ENCODE measurements at regions not wholly inside any gene's neighbourhood (a gene's known extent, or its start where the extent isn't known, plus 50 kb on each side); places are given as distances from the start of the nearest gene placed in this dataset.

GRCh38 chr7:130931423-130931822 is 197.4 kb upstream of the KLF14 start:
- no peak for DNase-seq

- no peak for DNase-seq
Measured at GRCh38 chr7:130932088-130932487, 198.1 kb upstream of the KLF14 start.

DNA sequence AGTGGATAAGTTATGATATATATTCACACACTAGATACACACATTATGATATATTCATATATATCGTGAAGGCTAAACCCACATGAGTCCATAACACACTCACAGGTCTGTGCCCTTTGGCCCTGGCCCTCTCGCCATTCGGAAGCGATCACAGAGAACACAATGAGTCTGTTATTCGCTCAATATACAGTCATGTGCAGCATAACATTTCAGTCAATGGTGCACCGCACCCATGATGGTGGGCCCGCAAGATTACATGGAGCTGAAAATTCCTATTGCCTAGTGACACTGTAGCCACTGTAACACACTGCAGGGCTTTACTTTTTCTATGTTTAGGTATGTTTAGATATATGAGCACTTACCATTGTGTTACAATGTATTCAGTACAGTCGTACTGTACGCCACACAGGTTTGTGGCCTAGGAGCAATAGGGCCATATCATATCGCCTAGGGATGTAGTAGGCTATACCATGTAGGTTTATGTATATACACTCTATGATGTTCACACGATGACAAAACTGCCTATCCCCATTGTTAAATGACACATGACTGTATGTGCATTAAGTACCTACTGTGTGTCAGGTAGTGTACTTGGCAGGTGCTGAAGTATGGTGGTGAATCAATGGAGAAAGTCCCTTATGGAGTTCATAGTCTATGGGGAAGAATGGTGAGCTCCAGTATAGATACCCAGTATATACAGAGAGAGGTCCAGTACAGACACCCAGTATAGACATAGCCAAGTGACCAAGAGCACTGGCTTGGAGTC is 198.8 kb upstream of the KLF14 start:
- no peak for DNase-seq

DNA sequence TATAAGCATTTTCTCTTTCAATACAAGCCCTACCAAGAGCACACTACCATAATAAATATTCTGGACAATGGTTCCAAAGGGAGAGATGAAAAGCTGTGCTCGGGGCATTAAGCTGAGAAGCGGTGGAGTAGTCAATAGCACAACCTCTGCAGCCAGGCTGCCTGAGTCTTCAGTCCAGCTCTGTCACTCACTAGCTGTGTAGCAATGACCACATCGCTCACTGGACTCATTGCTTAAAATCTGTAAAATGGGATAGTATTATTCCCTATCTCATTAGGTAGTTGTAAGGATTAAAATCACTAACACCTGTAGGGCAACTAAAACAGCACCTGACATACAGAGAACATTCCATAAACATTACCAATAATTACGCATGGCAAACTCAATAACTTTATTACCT is 199.9 kb upstream of the KLF14 start:
- DNase-seq, result no peak

DNA sequence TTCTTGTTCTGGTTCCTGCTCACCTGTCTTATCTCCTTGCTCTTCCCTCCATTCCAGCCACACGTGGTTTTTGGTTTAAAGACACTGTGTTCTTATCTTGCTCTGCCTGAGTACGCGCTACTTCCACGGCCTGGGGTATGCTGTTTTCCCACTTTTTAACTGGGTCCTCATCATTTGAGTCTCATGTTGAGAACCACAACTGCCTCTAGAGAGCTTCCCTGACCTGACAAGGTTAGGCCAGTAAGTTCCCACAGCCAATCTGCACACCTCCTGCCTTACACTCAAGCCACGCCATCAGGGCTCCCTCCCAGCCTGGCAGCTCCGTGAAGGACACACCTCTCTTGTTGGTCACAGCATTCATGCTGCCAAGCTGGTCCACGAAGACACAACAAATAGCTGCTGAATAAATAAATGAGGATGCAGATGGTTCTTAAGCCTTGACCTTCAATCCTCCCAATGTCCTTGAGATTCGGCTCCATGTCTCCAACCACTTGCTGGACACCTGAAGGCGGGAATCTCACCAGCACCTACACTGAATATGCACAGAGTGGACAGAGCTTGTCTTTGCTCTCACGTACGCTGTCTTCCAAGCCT is 201.7 kb upstream of the KLF14 start:
- no peak for DNase-seq

GRCh38 chr7:130936202-130936931 is 202.4 kb upstream of the KLF14 start:
- DNase-seq, result no peak

DNA sequence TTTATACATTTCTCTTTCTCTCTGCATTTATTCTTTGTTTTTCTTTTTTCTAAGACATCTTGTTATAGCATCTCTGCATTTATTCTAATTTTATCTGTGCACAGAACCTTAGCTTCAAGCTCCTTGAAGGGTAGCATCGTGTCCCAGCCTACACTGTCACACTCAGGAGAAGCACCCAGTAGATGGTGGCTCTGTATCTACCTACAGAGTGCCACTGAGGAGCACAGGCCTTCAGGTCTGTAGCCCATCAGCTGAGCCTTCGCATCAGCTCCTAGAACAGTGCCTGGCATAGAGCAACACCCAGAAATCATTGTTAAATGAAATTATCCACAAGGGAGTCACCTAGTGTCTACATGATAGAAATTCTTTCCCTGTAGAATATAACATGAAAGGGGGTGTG is 203.0 kb upstream of the KLF14 start:
- DNase-seq, result no peak

DNA sequence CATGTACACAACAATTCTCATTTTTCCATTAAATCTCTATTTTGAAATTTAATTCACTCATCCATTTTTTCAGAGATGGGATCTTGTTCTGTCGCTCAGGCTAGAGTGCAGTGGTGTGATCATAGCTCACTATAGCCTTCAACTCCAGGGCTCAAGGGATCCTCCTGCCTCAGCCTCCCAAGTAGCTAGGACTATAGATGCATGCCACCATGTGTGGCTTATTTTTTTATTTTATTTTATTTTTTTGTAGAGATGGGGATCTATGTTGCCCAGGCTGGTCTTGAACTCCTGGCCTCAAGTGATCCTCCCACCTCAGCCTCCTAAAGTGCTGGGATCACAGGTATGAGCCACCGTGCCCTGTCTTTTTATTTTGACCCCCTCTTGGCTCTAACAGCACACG is 203.8 kb upstream of the KLF14 start:
- no peak for DNase-seq

GRCh38 chr7:130938661-130939060 is 204.7 kb upstream of the KLF14 start:
- no peak for DNase-seq

DNA sequence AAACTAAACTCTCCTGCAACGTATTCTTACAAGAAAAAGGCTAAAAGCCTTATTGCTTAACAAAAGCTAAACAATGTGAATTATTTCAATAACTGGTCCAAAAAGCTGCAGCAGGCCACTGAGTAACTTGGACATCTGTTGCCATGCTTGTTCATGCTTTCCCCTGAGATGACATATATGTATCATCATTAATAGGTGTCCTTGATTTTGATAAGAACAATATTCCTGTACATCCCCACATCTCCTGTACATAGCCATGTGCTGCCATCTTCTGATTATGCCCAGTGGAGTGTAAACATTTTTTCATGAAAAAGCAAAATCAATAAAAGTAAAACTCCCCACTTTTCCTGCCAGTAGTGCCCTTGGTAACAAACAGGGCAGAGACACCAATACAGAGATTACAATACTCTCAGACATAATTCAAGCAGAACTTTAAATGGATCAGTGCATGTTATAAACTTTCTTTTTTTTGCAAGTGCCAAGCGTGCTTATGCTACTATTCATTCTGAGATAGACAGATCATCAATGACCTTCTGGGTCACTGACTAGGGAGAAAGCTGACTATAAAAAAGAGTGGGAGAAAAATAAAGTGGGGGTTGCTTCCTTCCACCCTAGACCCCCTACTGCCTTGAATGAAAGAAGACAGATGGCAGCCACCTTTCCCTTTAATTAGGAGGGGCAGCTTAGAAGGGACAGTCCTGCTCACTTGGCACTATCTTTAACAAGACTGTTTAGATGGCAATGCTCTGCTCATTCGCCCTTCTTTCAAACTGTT is 205.5 kb upstream of the KLF14 start:
- no peak for DNase-seq

DNA sequence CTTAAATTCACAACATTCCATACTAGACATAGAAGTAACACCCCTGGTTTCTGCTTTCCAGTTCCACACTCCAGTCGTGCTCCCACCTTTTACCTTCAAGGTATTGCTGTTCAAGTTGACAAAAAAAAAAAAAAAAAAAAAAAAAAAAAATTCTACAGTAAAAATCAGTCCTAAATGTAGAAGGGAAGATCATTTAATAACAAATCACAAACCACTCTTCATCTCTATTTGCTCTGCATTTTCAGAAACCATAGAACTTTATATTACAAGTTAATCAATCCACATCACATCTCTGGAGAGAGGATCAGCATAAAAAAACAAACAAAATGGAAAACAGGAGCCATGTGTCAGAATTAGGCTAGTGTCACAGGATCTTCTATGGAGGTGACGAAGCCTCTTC is 206.3 kb upstream of the KLF14 start:
- DNase-seq, result no peak

GRCh38 chr7:130940907-130941306 is 206.9 kb upstream of the KLF14 start:
- DNase-seq, result no peak

GRCh38 chr7:130941322-130942210 is 207.6 kb upstream of the KLF14 start:
- DNase-seq, result no peak

DNA sequence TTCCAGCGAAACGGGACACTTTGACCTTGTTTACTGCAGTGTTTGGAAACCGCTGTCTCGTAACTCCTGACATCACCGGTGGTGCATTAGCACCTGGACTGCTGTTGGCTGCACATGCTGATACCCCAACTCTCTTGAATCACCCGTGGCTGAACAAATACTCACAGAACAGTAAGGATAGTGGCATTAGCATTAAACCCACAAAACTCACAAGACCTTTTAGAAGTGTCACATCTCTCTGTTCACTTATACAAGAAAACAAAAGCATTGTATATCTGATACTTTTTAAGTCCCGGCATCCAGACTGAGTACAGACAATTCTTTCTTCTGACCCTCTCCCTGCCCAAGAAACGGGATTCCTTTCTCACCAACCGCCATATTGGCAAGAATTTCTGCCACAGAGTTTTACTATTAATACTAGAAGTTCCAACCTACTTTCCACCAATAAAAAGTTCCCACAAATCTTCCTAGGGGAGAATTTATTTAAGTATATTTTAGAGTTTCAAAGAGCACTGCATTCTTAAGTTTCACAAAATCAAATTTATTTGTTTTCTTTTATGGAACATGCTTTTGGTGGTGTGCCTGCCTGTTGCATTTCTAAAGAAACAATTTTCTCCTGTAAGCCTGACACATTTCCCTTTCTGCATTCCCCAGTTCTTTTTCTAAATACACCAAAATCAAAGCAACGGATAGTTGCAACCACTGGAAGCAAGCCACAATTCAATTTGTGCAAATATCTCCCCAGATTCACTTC is 208.4 kb upstream of the KLF14 start:
- DNase-seq, result no peak

DNA sequence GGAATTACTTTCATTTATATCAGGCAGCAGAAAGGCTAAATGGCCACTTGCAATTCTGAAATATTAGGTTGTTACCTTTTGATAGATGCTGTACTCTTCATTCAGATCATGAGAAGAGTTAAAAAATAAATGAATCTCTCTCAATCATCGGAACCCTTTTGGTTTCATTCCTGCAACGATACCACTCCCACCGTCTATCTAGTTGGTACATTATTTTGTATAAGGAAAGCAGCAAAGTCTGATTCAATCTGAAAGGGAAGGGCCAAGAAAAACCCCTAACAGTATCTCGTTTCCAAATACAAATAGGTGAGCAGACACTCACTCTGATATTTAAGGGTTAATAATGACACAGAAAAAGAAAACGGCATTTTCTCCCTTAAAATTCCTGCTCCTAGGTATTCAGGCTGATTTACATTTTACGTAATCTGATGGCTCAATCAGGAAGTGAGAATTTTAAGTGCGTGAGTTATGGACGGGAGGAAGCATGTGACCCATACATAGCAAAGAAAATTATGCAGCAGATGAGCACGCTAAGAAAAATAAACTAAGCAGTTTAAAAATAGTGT is 209.4 kb upstream of the KLF14 start:
- no peak for DNase-seq

DNA sequence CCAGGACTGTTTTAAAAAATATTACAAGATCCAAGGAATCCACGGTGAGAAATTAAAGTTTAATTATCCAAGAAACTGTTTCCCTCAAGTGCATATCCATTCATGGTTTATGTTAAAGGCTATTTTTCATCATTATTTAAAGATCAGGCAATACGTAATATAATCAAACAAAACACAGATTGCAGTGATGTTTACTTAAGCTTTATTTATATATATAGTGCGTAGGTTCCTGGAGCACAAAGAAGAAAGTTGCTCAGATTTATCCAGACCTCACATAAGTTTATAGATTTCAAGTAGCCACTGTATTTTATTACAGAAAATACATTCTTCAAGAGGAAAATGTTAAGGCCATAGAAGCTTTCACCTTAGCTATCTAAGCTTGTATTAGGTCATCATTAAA is 210.0 kb upstream of the KLF14 start:
- no peak for DNase-seq

DNA sequence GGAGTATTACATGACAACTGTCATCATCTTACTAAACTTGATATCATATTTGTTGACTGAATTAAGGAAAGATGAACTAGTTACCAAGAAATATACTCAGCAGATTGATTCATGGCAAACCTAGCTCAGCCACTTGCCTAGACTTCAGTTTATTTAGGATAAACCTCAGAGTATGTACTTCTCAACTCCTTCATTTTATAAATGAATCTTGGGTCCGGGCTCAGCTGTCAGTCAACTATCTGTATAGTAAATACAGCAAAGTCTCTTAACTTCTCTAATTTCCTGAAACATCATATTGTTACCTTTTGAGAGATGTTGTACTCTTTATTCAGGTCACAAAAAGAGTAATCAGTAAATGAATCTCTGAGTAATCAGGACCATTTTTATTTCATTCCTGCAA is 211.0 kb upstream of the KLF14 start:
- no peak for DNase-seq

DNA sequence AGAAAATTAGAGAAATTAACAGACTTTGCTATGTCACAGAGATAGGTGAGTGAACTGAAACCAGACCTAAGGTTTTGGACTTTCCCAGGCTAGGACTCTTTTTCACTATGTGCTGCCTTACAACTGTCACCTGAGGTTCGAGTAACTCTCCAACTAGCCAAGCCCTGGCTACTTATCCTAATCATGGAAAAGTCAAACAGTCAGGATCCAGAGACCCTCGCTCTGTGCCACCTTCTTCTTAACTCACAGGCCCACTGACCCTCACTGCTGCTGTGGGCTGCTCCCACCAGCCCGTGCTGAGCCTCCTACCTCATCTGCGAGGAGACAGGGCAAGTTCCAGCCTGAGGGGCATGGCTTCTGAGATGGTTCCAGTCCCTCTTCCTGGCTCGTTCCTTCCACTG is 211.4 kb upstream of the KLF14 start:
- no peak for DNase-seq

DNA sequence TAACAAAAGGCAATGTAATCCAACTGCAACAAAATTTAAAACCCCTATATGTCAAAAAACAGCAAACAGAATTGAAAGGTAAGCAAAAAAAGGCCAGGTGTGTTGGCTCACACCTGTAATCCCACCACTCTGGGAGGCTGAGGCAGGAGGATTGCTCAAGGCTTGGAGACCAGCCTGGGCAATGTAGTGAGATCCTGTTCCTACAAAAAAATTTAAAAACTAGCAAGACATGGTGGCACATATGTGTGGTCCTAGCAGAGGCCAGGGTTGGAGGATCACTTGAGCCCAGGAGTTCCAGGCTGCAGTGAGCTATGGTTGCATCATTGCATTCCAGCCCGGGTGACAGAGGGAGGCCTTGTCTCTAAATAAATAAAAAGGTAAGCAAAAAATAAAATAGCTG is 212.1 kb upstream of the KLF14 start:
- DNase-seq, result no peak

DNA sequence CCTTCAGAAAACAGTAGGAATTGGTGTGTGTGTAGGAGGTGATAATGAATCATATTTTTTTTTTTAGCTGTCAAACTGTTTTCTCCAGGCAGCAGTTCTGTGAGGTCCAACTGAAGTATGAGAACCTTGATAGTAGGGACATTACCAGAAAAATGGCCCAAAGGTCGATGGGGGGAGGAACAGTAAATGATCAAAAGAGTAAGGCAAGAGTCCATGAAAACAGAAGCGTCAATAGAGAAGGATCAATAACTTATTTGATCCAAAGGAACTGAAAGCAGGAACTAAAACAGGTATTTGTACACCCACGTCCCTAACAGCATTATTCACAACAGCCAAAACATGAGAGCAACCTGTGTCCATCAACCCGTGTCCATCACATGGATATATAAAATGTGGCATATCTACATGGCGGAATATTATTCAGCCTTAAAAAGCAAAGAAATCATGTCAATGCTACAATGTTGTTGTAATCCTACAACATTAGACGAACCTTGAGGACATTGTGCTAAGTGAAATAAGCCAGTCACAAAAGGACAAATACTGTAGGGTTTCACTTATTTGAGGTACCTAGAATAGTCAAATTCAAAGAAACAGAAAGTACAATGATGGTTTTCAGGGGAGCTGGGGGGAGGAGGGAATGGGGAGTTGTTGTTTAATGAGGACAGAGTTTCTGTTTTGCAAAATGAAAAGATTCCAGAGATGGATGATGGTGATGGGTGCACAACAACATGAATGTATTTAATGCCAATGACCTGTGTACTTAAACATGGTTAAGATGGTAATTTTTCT is 214.0 kb upstream of the KLF14 start:
- DNase-seq, result no peak
